ENCODE measurements at regions not wholly inside any gene's neighbourhood (a gene's known extent, or its start where the extent isn't known, plus 50 kb on each side); places are given as distances from the start of the nearest gene placed in this dataset.

- no peak overlapping the region for H3K4me3 Mint-ChIP-seq
- ChIA-PET CTCF (no interaction called here), POLR2A (no interaction called here)
- H3K36me3 Mint-ChIP-seq = no peaks in the 10 kb centered on the region
- H3K4me1 Mint-ChIP-seq = peaks cover 43% of the 10 kb centered on the region
- ATAC-seq (no peak), DNase-seq (ENCODE audit: low spot score) (no peak)
- H3K27ac Mint-ChIP-seq = no peak overlapping the region
- no peaks in the 10 kb centered on the region for H3K9me3 Mint-ChIP-seq
- TF ChIP-seq ZNF281 (CRISPR knock-in tag; IDR thresholded peaks at IDR 0.05) = no peak
- TF ChIP-seq MYBL2 (CRISPR knock-in tag; IDR thresholded peaks at IDR 0.05) = no peak
- TF ChIP-seq ATF3 (CRISPR knock-in tag; conservative IDR thresholded peaks at IDR 0.05) = no peak
- TF ChIP-seq TEAD1 (CRISPR knock-in tag; IDR thresholded peaks at IDR 0.05) = no peak
- no peak for TF ChIP-seq RELA (CRISPR knock-in tag; IDR thresholded peaks at IDR 0.05; ENCODE audit: borderline replicate concordance)
- TF ChIP-seq SP1 (CRISPR knock-in tag; conservative IDR thresholded peaks at IDR 0.05) = no peak
- TF ChIP-seq CREM (CRISPR knock-in tag; IDR thresholded peaks at IDR 0.05) = no peak
- no peak for TF ChIP-seq PRRX2 (CRISPR knock-in tag; IDR thresholded peaks at IDR 0.05)
- TF ChIP-seq ARID4B (CRISPR knock-in tag; IDR thresholded peaks at IDR 0.05; ENCODE audit: borderline replicate concordance) = no peak
- TF ChIP-seq AR (CRISPR knock-in tag; IDR thresholded peaks at IDR 0.05) = no peak
- H3K27me3 Mint-ChIP-seq (ENCODE audit: low read depth) = peaks cover 4% of the 10 kb centered on the region
These were observed 154.9 kb upstream of the ITGB1 start for GRCh38 chr10:33112831-33113455.

- CTCF ChIA-PET = interaction anchor here (0.7 kb wide), 1 partner anchor 12 kb away, joined by 3 read pairs; no protein-coding TSS in a partner anchor
- DNase-seq (ENCODE audit: low spot score) (no peak), ATAC-seq (no peak)
- POLR2A ChIA-PET = no interaction called here
- Mint-ChIP-seq H3K4me1 (peaks cover 57% of the 10 kb centered on the region), H3K27ac (no peak overlapping the region), H3K4me3 (no peak overlapping the region), H3K9me3 (no peaks in the 10 kb centered on the region), H3K36me3 (no peaks in the 10 kb centered on the region), H3K27me3 (ENCODE audit: low read depth) (peaks cover 7% of the 10 kb centered on the region)
- TF ChIP-seq ZNF232 (CRISPR knock-in tag; IDR thresholded peaks at IDR 0.05) = no peak
- no peak for TF ChIP-seq TP53 (CRISPR knock-in tag; IDR thresholded peaks at IDR 0.05)
- no peak for TF ChIP-seq FOXJ3 (CRISPR knock-in tag; IDR thresholded peaks at IDR 0.05; ENCODE audit: borderline replicate concordance)
- no peak for TF ChIP-seq ZNF425 (CRISPR knock-in tag; conservative IDR thresholded peaks at IDR 0.05)
- TF ChIP-seq HMGXB4 (CRISPR knock-in tag; IDR thresholded peaks at IDR 0.05) = no peak
- no peak for TF ChIP-seq ZBTB43 (CRISPR knock-in tag; IDR thresholded peaks at IDR 0.05)
- no peak for TF ChIP-seq ATF2 (CRISPR knock-in tag; IDR thresholded peaks at IDR 0.05; ENCODE audit: borderline replicate concordance, low read depth)
These were observed 153.5 kb upstream of the ITGB1 start for GRCh38 chr10:33111488-33112051.

All from WTC11 (cell line).